HCT116 (cell line): ENCODE measurements at regions not wholly inside any gene's neighbourhood (a gene's known extent, or its start where the extent isn't known, plus 50 kb on each side); places are given as distances from the start of the nearest gene placed in this dataset.

Experiments used
- ATAC-seq: fragments of 200-7000 bp; cut with Tn5 transposase; 2 replicates; pipeline ENCODE4 v1.9.1; 2020; ENCODE audit warnings: mild to moderate bottlenecking, moderate library complexity
- BruUV-seq: library from RNA; stranded (reverse); fragments of 400-500 nt; replicated peaks from 2 replicates; lab custom pipeline; 2021; lab: Mats Ljungman, UMichigan
- CTCF ChIA-PET: fragments of 300-600 bp; sonication (Branson Sonifier 250); formaldehyde crosslinking; loops from one replicate; lab custom pipeline; 2021; ENCODE audit warnings: antibody characterized with exemption; lab: Charles Lee
- POLR2A ChIA-PET: fragments of 300-600, 350-600 bp; sonication (Branson Sonifier 250); formaldehyde crosslinking; loops from one replicate; lab custom pipeline; 2021; ENCODE audit warnings: antibody characterized with exemption; lab: Charles Lee
- RAD21 ChIA-PET, 2 experiments: fragments of 300-600 bp; sonication (Branson Sonifier 250); formaldehyde crosslinking; loops; one replicate each; lab custom pipeline; 2023; ENCODE audit warnings: low total read pairs in 2 of 2; ENCODE audit not compliant: uncharacterized antibody in 2 of 2, unreplicated experiment in 2 of 2, low non-redundant PET in 1 of 2; lab: Charles Lee
- DNase-seq: peaks from one replicate; pipeline ENCODE4 v3.0.0-alpha.2; 2010; ENCODE audit warnings: low read depth, low spot score
- H2AFZ ChIP-seq: fragments of 200-600 bp; shearing (Covaris generic), sonication (generic); 2 replicates; pipeline ENCODE4 v1.6.1; 2017; ENCODE audit warnings: low read depth, mixed run types, mixed read lengths, antibody characterized with exemption, low read length; ENCODE audit not compliant: poor library complexity, severe bottlenecking
- H3K27ac ChIP-seq: 2 replicates; pipeline ENCODE4 v1.5.1; 2012; ENCODE audit warnings: low read depth, low read length
- H3K27me3 ChIP-seq: fragments of 200-600 bp; sonication (generic); 2 replicates; pipeline ENCODE4 v1.6.1; 2016; ENCODE audit warnings: mixed run types, low read length, mixed read lengths; ENCODE audit not compliant: insufficient read depth
- H3K36me3 ChIP-seq, 2 experiments: fragments of 200-500 bp in 1 of 2; fragments of 200-600 bp in 1 of 2; sonication (Bioruptor generic) in 1 of 2; sonication (generic) in 1 of 2; 2 replicates each; pipeline versions ENCODE4 v1.5.1 to v1.6.1; 2014 to 2016; ENCODE audit warnings: low read length in 2 of 2, inconsistent platforms in 1 of 2, mixed read lengths in 1 of 2, mixed run types in 1 of 2; ENCODE audit not compliant: insufficient read depth in 2 of 2, control insufficient read depth in 1 of 2
- H3K4me1 ChIP-seq, 2 experiments: fragments of 200-600 bp in 1 of 2; sonication (generic) in 1 of 2; 2 replicates each; pipeline versions ENCODE4 v1.5.1 to v1.6.1; 2012 to 2017; ENCODE audit warnings: low read length in 2 of 2, inconsistent platforms in 1 of 2, mild to moderate bottlenecking in 1 of 2, mixed read lengths in 1 of 2, mixed run types in 1 of 2, moderate library complexity in 1 of 2; ENCODE audit not compliant: insufficient read depth in 2 of 2, control insufficient read depth in 1 of 2
- H3K4me2 ChIP-seq: fragments of 200-600 bp; sonication (generic); 2 replicates; pipeline ENCODE4 v1.6.1; 2017; ENCODE audit warnings: mixed run types, low read length, mixed read lengths
- H3K4me3 ChIP-seq, 2 experiments: fragments of 200-600 bp in 1 of 2; sonication (generic) in 1 of 2; replicated peaks in 1 of 2; 2 replicates each; pipeline ENCODE4 v1.5.1; 2011 to 2016; ENCODE audit warnings: low read length in 2 of 2, control low read depth in 1 of 2, low read depth in 1 of 2, mild to moderate bottlenecking in 1 of 2, mixed read lengths in 1 of 2, mixed run types in 1 of 2
- H3K79me2 ChIP-seq: fragments of 200-600 bp; sonication (generic); 2 replicates; pipeline ENCODE4 v1.6.1; 2017; ENCODE audit warnings: mild to moderate bottlenecking, mixed run types, low read length, moderate library complexity, mixed read lengths; ENCODE audit not compliant: insufficient read depth
- H3K9ac ChIP-seq: fragments of 200-600 bp; sonication (generic); 2 replicates; pipeline ENCODE4 v1.6.1; 2016; ENCODE audit warnings: low read length, mixed read lengths
- H3K9me2 ChIP-seq: fragments of 200-600 bp; sonication (generic), shearing (Covaris generic); 2 replicates; pipeline ENCODE4 v1.6.1; 2017; ENCODE audit warnings: mixed run types, mild to moderate bottlenecking, moderate library complexity; ENCODE audit not compliant: insufficient read depth
- H3K9me3 ChIP-seq, 2 experiments: fragments of 200-500 bp in 1 of 2; fragments of 200-600 bp in 1 of 2; sonication (Bioruptor generic) in 1 of 2; sonication (generic) in 1 of 2; 2 replicates each; pipeline ENCODE4 v1.6.1; 2014 to 2017; ENCODE audit warnings: low read length in 2 of 2, mixed read lengths in 2 of 2, inconsistent platforms in 1 of 2, low read depth in 1 of 2, mild to moderate bottlenecking in 1 of 2, mixed run types in 1 of 2, moderate library complexity in 1 of 2; ENCODE audit not compliant: control insufficient read depth in 1 of 2, insufficient read depth in 1 of 2
- H4K20me1 ChIP-seq: fragments of 200-600 bp; sonication (generic), shearing (Covaris generic); 2 replicates; pipeline ENCODE4 v1.6.1; 2017; ENCODE audit warnings: mixed run types, mild to moderate bottlenecking, moderate library complexity; ENCODE audit not compliant: insufficient read depth
- CTCF ChIP-seq, 3 experiments: fragments of 200-600 bp in 1 of 3; sonication (generic) in 1 of 3; IDR thresholded peaks in 2 of 3; conservative IDR thresholded peaks in 1 of 3; 2 replicates each; pipeline ENCODE4 v1.5.1; 2012 to 2017; ENCODE audit warnings: low read depth in 2 of 3, low read length in 2 of 3, antibody characterized with exemption in 1 of 3, borderline replicate concordance in 1 of 3, control low read depth in 1 of 3, mild to moderate bottlenecking in 1 of 3, mixed read lengths in 1 of 3, mixed run types in 1 of 3, moderate library complexity in 1 of 3; ENCODE audit not compliant: insufficient read depth in 1 of 3
- ELF1 ChIP-seq: IDR thresholded peaks from 2 replicates; pipeline ENCODE4 v1.6.1; 2012; ENCODE audit warnings: low read depth, borderline replicate concordance
- EZH2 ChIP-seq: fragments of 200-600 bp; sonication (generic); IDR thresholded peaks from 2 replicates; pipeline ENCODE4 v1.6.1; 2017; ENCODE audit warnings: antibody characterized with exemption, mixed run types
- MAX ChIP-seq: IDR thresholded peaks from 2 replicates; pipeline ENCODE4 v1.6.1; 2012
- RAD21 ChIP-seq: IDR thresholded peaks from 2 replicates; pipeline ENCODE4 v1.6.1; 2012; ENCODE audit warnings: low read depth, mild to moderate bottlenecking
- REST ChIP-seq: IDR thresholded peaks from 2 replicates; pipeline ENCODE4 v1.6.1; 2012; ENCODE audit warnings: low read depth
- SRF ChIP-seq: IDR thresholded peaks from 2 replicates; pipeline ENCODE4 v1.6.1; 2012; ENCODE audit warnings: low read depth
- YY1 ChIP-seq: IDR thresholded peaks from 2 replicates; pipeline ENCODE4 v1.6.1; 2011; ENCODE audit warnings: low read length, low read depth, moderate library complexity, mild to moderate bottlenecking; ENCODE audit not compliant: insufficient replicate concordance; ENCODE audit errors: extremely low read depth
- ZBTB33 ChIP-seq: IDR thresholded peaks from 2 replicates; pipeline ENCODE4 v1.6.1; 2011; ENCODE audit warnings: mild to moderate bottlenecking, low read length, moderate library complexity; ENCODE audit not compliant: insufficient replicate concordance; ENCODE audit errors: extremely low read depth
- ZFX ChIP-seq: fragments of 450-650 bp; IDR thresholded peaks from 2 replicates; pipeline ENCODE4 v1.6.1; 2017
- intact Hi-C: fragments of 100-400 bp; cut with micrococcal nuclease; formaldehyde crosslinking; loops from 2 replicates; pipeline ENCODE4 v1.10.0; 2022

- RAD21 ChIA-PET: no interaction called here
- BruUV-seq: no TSS peak
- CTCF ChIA-PET: interaction anchor here (0.8 to 1.1 kb wide), 2 partner anchors 13 to 122 kb away, joined by 3 to 5 read pairs; no protein-coding TSS in a partner anchor
Observed at GRCh38 chr11:34001557-34002064, 49.9 kb upstream of the CAPRIN1 start.

GRCh38 chr11:33999393-33999792, 52.1 kb upstream of the CAPRIN1 start:
- H4K20me1 ChIP-seq: no peaks in the 10 kb centered on the region
- H3K9ac ChIP-seq: no peak overlapping the region
- ChIA-PET CTCF (interaction anchor here (1.5 kb wide), 1 partner anchor 11 kb away, joined by 5 read pairs; no protein-coding TSS in a partner anchor), POLR2A (interaction anchor here (0.6 kb wide), 1 partner anchor 273 kb away, joined by 4 read pairs; no protein-coding TSS in a partner anchor), RAD21 (no interaction called here)
- no peaks in the 10 kb centered on the region for H3K27me3 ChIP-seq
- BruUV-seq: no TSS peak
- no peak overlapping the region for H3K27ac ChIP-seq
- DNase-seq (no peak), ATAC-seq (no peak)
- H3K4me2 ChIP-seq: no peak overlapping the region
- no peak overlapping the region for H3K4me3 ChIP-seq
- intact Hi-C loops: loop anchor here (5.0 to 10.0 kb wide), 3 partner anchors 53 to 495 kb away; partner anchors contain the start of gene CAPRIN1
- peaks cover 8 to 27% of the 10 kb centered on the region in 2 experiments; a peak in 3 of 4 replicates for H3K4me1 ChIP-seq
- no peaks in the 10 kb centered on the region for H3K36me3 ChIP-seq
- no peaks in the 10 kb centered on the region for H3K79me2 ChIP-seq
- H3K9me2 ChIP-seq: no peaks in the 10 kb centered on the region
- H2AFZ ChIP-seq: no peak overlapping the region
- H3K9me3 ChIP-seq: no peaks in the 10 kb centered on the region
- TF ChIP-seq EZH2 (no peak), SRF (no peak), CTCF (IDR thresholded peaks at IDR 0.05 in 2 of 3, conservative IDR thresholded peaks at IDR 0.05 in 1 of 3; ENCODE audit: borderline replicate concordance in 1 of 3, insufficient read depth in 1 of 3, low read depth in 2 of 3, low read length in 2 of 3) (no peak), YY1 (no peak), REST (no peak), ZBTB33 (no peak), ELF1 (no peak), RAD21 (no peak), ZFX (no peak)

More at GRCh38 chr11:34001557-34002064, 49.9 kb upstream of the CAPRIN1 start:
- H4K20me1 ChIP-seq: no peaks in the 10 kb centered on the region
- no peak overlapping the region for H3K4me2 ChIP-seq
- no peak for DNase-seq
- ATAC-seq: no peak
- H3K9me3 ChIP-seq: no peaks in the 10 kb centered on the region
- H3K9me2 ChIP-seq: no peaks in the 10 kb centered on the region
- H3K79me2 ChIP-seq: no peaks in the 10 kb centered on the region
- no peaks in the 10 kb centered on the region for H3K36me3 ChIP-seq
- POLR2A ChIA-PET: no interaction called here
- intact Hi-C loops: no loop called here
- H3K9ac ChIP-seq: no peak overlapping the region
- H3K4me1 ChIP-seq: peaks cover 8 to 27% of the 10 kb centered on the region in 2 experiments; a peak in 3 of 4 replicates
- no peak overlapping the region for H3K4me3 ChIP-seq
- no peaks in the 10 kb centered on the region for H3K27me3 ChIP-seq
- TF ChIP-seq MAX (no peak), EZH2 (no peak)
- H2AFZ ChIP-seq: no peak overlapping the region
- H3K27ac ChIP-seq: no peak overlapping the region
